ENCODE measurements at regions not wholly inside any gene's neighbourhood (a gene's known extent, or its start where the extent isn't known, plus 50 kb on each side); places are given as distances from the start of the nearest gene placed in this dataset.

GRCh38 chr12:92339198-92339821 is 193.7 kb upstream of the BTG1 start:
- no peak for TF ChIP-seq CTCF (IDR thresholded peaks at IDR 0.05; ENCODE audit: low read length)
- no peak for TF ChIP-seq EZH2 (optimal IDR thresholded peaks at IDR 0.05; ENCODE audit: low read depth, low read length)
